T-helper 1 cell treated with Interleukin-12 subunit alpha and Interleukin-12 subunit beta and Interleukin-4 antibody, amounts not matched to agents 30 ng/mL and 1 ng/mL, for 36 hours (primary cell): ENCODE measurements at regions not wholly inside any gene's neighbourhood (a gene's known extent, or its start where the extent isn't known, plus 50 kb on each side); places are given as distances from the start of the nearest gene placed in this dataset.

Source experiments
- intact Hi-C: fragments of 100-400 bp; cut with micrococcal nuclease; formaldehyde crosslinking; loops from one replicate; pipeline ENCODE4 v1.15.1; 2024

DNA sequence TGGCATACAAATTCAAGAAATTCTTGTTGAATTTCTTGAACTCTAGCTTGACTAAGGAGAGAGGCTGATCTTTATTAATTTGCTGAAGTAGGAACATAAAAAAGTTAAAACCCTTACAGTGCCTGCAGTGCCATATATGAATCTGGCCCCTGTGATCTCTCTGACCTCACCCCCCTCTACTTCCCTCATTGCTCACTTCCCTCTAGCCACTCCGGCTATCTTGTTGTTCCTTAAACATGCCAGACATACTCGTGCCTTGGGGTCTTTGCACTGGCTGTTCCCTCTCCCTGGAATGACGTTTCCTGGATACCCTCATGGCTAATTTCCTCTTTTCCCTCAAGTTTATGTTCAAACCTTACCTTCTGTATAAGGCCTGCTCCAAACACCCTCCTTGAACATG lies 246.3 kb upstream of the SIX2 start:
- intact Hi-C loops, result no loop called here

DNA sequence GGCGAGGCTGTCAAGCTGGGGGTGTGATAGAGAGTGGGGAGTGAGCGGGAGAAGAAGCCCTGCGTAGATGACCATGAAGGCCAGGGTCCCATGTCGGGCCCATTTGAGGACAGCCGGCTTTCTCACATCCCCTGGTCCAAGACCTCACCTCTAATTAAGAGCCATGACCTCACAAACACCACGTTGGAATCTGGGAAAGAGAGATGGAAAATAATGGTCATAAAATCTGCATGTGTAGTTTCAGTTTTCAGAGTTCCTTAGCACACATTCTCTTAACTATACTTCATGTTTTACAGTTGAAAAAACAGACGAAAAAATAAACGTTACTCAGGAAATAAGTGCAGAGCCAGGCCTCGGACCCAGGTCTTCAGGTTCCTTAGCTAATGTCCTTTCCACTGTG lies 244.8 kb upstream of the SIX2 start:
- intact Hi-C loops, result no loop called here

DNA sequence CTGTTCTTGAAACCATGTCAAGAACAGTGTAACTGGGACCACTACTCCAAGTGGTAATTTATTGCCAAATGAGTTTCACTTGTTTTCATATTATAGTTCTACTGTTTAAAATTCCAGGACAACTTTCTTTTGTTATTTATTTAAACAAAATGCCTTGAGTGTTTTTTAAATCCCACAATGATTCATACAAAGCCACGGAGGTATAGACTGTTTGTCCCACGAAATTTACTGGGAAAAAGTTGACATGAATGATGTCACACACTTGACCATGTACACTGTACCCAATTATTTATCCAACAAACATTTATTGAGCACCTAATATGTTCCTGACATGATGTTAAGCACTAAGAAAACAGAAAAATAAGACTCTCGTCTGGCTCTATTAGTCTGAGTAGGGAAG lies 243.9 kb upstream of the SIX2 start:
- intact Hi-C loops, result no loop called here

DNA sequence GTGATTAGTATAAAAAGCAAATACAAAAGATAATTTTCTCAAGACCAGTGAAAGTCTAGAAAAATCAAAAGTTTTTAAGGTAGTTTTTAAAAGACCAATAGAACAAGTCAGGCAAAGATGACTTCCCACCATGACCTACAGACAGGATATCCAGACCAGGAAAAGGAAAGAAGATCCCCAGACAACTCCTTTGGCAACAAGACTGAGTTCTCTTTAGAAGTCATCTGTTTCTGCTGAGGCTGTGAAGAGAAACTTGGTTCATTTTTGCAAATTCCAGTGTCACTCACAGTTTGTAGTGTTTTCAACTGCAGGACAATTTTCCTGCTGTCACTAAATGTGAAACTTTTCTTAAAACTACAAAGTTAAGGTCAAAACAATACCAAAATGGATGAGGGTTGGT lies 240.9 kb upstream of the SIX2 start:
- intact Hi-C loops, result no loop called here

DNA sequence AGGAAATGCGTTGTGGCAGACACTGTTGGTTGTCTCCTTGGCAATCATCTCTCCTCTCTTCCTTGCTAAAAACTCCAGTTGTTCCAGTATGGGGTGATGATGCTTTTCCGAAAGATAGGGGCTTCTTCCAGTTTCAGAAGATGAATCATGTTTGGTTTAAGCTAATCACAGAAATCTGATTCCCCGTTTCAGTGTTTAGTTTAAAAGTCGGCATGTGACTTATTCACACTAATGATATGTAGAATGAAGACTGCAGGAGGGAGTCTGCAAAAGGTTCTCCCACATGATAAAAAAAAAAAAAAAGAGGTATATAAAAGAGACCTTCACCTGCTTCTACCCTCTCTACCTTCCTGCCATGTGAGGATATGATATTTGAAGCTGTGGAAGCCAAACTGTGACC lies 239.0 kb upstream of the SIX2 start:
- intact Hi-C loops, result no loop called here

DNA sequence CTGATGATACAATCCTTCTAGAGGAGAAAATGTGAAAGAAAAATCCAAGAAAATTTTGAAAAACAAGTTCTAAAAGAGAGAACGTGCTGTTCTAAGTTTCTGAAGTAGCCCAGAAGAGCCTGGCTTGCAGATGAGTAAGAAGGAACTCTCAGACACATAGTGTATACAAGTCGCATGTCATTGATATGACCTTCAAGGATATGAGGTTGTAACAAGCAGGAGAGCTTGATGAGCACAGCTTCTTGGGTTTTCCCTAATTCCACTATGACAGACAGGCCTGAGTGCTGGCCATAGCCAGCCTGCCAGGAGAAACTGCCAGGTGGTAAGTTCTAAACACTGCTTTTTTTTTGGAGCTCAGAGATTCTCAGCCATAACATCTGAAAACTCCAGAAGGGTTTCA lies 235.7 kb upstream of the SIX2 start:
- intact Hi-C loops, result no loop called here

DNA sequence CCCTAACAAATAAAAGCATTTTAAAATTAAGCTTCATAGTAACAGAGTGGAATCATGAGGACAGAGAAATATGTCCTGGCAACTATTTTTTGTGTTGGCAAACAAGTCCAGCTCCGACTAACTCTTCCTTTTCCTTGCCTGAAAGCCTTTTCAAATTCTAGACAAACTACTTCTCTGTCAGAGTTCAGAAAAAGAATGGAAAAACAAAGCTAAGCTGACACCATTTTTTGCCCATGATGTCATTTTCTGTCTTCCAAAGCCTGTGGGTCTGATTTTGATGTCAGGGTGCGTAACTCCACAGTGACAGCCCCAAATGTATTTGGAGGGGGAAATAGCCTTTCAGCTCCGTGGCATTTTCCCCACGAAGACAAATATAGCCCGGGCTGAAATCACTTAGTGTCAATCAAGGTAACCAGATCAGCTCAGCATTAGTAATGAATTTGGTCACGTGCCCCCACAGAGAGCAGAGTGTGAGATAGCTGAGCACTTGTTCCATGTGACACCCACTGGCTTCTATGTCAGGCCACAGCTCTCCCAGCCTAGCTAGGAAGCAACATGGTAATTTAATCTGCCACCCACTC lies 233.0 kb upstream of the SIX2 start:
- intact Hi-C loops, result no loop called here

DNA sequence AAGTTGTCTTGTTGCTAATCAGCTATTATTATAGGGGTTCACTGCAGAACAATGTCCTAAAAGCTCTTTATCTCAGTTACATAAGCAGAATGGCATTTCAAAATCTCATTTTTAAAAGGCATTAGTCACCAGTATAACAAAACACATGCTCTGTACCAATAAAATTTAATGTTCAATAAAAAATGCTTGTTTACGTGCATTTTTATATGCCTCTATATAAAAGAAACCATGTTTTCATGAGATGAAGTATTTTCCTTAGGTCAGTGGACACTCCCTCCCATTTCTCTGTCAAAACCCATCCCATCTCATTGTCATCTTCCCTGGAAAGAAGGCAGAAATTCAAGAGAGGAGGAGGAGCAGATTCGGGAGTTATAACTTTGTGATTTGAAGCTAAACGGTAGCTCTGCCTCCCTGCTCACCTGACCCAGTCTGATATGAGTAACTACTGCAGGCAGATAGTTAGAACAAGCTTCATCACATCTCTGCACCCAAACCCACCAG lies 231.9 kb upstream of the SIX2 start:
- intact Hi-C loops, result no loop called here

DNA sequence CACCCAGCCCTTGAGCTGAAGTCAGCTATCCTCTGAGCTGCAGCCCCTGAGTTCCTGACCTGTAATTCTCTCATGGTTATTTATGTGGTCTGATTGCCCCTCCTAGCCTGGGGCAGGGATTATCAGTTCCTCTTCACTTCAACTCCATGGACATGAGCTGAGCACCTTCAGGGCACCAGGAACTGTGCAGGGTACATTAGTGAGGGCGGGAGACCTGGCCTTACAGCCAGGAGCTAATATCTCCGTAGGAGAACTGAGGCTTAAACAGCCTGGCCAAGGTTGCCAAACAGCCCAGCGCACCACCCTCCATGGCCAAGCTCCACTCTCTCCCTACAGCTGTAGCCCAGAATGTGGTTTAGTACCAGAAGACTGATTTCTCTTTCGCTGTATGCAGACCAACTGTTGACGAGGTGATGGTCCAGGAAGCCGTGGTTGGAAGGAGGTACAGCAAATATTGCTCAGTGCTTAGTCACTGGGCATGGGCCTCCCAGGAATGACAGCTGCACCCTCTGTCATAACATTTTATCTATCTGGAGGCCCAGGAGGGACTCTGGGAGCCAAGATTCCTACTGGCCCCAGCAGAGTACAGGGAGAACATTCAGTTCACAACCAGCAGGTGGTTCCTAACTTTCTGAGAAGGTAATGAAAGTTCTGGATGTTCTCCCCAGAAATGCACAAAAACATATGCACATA lies 228.7 kb upstream of the SIX2 start:
- intact Hi-C loops, result no loop called here

DNA sequence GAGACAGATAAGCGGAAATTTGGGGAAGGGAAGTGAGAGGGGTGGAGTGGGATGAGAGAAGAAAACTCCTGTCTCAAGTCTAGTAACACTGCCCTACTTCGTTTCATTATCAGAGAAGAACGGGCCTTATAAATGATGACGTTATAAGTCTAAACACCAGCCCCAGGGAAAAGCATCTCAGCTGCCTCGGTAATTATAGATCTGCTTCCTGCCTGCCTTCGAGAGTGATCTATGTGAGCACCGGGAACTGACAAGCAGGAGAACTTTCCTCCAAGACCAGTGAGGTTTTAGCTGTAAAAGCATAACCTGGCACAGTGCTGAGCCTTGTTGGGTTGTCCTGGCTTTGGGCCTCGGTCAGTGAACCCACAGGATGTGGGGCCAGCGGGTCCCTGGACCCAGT lies 227.9 kb upstream of the SIX2 start:
- intact Hi-C loops, result no loop called here

DNA sequence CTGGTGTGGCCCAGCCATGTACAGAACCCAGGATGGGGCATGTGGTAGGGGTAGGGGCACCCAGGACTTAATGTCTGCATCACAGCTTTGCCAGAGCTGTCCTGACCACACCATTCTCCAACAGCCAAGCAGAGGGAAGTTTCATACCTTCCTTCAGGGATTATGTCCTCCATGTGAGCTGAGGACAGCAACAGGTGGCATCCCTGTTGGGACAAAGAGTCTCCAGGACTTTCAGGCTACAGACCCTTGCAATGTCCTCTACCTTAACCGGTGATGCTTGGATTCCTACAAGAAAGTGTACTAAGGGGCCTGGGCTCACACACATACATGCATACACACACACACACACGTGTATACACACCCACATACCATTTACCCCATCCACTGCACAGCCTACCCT lies 227.0 kb upstream of the SIX2 start:
- intact Hi-C loops, result no loop called here

DNA sequence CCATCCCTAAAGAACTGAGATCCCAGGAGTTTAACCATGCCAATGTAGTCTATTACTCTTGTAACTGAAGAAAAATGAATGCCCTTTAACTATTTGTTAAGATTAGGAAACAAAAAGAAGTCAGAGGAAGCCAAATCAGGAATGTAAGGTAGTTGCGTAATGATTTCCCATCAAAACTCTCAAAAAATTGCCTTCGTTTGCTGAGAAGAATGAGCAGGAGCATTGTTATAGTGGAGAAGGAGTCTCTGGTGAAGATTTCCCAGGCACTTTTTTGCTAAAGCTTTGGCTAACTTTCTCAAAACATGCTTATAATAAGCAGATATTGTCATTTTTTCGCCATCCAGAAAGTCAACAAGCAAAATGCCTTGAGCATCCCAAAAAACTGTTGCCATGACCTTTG lies 224.0 kb upstream of the SIX2 start:
- intact Hi-C loops, result no loop called here

DNA sequence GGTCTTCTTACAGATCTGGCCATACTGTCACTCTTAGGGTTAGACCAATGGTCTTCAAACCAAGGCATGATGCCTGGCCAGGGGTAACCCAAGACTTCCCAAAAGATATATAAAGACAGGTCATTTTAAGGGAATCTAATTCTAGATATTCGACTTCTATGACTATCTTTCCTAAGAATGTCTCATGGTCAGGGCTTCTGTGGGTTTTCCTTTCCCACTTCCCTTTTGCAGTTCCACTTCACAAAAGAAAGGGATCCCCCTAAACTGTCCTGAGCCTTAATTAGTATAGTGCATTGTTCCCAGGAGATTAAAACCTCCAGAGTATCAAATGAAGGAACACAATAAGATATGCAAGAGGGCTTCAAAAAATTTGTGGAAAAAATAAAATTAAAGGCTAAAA lies 223.6 kb upstream of the SIX2 start:
- intact Hi-C loops, result no loop called here

DNA sequence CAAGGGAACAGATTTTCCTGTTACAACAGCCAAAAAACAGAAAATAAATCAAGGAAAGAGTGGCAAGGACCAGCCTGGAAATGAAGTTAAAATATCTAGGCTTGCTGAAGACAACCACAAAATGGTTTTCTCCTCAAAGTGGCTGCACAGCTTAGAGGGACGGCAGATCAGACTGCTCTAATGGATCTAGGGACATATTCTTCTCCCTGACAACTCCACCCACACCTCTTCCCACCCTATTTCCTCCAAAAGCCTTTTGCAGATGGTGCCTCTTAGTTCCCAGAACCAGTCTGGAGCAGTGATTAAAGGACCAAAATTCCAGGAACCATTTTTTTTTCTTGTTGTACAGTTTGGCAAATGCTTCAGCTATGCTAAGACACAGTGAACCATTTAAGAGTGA lies 220.2 kb upstream of the SIX2 start:
- intact Hi-C loops, result no loop called here

DNA sequence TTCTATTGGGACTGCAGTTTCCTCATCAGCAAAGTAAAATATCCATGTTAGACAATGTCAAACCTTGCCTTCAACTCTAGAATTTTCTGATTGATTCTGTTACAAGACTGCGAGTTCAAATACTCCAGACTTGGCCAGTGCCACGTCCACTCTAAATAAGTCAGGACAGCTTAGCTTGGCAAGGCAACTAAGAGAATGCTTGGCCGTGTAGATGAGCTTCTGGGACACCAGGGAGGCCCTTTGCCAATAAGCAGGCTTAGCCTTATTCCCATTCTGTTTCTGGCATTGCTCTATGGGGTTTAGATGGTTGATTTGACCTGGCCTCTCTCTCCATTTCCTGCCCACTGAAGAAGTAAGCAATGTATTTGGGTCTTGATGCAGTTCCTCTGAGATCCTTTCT lies 218.1 kb upstream of the SIX2 start:
- intact Hi-C loops, result no loop called here

DNA sequence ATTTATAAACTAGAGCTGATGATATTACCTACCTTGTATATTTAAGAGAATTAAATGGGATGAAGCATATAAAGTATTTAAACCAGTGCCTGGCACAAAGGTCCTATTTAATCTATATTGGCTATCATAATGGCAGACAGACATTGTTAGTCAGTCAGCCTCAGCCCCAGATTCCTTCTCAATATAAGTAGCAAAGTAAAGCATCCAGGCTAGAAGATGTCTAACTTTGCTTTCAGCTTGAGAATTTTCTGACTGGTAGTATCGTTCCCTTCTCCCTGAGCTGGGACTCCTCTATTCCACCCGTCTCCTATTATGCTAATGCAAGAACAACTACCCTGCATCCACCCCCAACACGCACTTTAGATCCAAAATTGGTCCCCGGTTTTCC lies 215.7 kb upstream of the SIX2 start:
- intact Hi-C loops, result no loop called here

DNA sequence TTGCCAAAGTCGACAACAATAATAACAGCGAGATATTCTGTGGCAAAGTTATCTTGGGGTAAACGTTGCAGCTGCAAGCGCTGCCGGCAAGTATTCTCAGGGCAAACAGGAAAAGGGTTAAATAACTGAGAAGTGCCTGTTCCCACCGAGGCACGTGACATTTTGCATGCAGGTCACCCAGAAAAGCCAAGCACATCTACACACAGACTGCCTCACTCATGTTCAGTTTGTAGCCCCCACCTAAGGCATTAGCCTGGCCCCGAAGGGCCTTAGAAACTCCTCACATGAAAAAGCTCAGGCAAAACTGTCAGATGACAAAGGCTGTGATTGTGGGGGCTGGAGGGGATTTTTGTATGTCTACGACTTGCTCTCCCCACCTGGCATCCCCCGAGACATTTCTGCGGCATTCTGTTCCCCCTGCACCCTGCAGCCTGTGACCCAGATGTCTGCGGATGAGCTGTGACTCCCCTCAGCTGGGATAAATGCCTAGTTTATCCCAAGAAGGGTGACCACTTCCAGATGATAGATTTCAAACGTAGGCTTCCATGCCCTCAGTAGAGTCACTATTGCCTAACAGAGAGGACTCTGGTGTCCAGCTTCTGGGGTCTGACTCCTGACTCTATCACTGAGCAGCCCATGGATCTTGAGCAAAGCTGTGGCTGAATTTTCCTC lies 215.2 kb upstream of the SIX2 start:
- intact Hi-C loops, result no loop called here

DNA sequence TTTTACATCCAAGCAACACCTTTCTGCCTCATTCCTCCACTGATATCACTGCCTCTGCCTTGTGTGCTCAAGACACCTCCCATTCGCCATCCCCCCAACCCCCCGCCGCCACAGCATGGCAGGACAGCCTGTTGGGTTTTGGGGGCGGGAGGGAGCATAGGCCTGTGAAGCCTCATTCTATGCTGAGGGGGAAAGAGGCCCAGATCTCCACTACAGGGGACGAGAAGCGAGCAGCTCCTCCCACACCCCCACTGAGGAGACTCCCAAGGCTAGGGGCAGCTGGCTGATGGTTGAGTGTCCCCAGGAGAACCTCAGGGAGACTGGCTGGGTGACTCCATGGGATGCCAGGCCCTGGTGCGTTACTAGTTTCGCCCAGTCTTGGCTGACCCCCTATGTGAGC lies 214.3 kb upstream of the SIX2 start:
- intact Hi-C loops, result no loop called here

DNA sequence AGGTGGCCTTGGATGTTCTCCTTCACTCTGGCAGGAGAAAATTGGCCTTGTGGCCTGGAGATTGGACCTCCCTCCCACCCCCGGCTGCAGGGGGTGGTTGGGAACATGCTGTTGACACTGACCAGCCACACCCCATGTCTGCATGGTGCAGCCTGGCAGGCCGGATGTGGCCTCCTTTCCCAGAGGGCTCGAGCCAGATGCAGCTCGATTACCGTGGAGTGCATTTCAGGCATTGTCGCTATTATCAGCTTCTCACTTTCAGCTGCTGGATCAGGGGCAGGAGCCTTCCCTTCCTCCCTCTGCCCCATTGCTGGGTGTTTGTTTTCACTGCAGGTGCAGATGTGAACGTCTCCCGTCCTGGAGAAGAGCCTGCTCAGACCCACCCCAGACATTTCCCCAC lies 211.0 kb upstream of the SIX2 start:
- intact Hi-C loops, result no loop called here

DNA sequence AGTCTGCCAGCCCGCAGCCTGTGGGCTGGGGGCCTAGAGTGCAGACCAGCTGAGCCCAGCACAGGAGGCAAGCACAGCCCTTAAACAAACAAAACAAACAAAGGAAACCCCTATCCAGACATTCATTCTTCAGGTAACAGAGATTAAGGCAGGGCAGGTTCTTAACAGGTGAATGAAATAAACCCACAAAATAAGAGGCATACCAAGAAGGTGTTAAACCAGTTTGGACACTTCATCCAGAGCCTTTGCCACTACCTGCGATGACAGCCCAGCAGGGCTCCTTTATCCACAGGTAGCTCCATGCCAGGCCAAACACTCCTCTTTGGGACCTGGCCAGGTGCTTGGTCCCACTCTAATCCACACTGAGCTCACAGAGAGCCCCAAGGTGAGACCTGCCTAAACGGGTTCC lies 209.7 kb upstream of the SIX2 start:
- intact Hi-C loops, result no loop called here

DNA sequence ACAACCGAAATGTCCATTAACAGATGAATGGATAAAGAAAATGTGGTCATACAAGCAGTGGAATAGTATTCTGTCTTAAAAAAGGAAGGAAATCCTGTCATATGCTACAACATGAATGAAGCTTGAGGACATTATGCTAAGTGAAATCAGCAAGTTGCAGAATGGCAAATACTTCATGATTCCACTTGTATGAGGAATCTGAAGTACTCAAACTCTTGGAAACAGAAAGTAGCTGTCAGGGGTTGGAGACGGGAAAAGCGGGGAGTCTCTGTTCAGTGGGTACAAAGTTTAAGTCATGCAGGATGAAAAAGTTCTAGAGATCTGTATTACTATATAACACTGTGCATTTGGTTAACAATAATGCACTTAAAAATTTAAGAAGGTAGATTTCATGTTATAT lies 209.0 kb upstream of the SIX2 start:
- intact Hi-C loops, result no loop called here

DNA sequence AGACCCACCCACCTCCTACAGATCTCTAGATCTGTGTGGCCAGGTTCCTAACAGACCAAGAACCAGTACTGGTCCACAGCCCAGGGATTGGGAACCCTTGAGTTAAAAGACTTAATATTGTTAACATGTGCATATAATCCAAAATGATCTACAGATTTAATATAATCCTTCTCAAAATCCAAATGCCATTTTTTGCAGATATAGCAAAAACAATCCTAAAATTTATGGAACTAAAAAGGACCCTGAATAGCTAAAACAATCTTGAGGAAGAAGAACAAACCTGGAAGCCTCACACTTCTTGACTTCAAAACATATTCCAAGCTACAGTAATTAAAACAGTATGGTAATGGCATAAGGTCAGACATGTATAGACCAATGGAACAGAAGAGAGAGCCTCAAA lies 206.9 kb upstream of the SIX2 start:
- intact Hi-C loops, result no loop called here

DNA sequence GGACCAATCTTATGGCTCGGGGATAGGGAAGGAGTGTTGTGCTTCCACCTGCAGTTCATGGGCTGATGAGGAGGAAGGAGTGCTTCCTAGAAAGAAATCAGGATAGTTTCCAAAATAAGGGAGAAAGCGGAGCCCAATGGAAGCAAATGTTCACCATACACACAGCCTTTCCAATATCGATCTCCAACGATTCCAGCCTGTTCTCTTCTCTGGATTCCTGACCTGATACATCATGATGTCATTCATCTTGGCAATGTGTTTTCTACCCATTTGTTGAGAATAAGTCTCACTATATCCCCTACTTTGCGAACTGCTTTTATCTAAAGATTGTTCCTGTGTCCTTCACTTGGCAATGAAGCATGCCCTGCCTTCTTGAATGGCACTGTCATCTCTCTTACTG lies 205.3 kb upstream of the SIX2 start:
- intact Hi-C loops, result no loop called here
